ENCODE measurements at regions not wholly inside any gene's neighbourhood (a gene's known extent, or its start where the extent isn't known, plus 50 kb on each side); places are given as distances from the start of the nearest gene placed in this dataset.
"Not testable (repeated sequence)": the region's sequence is repeated elsewhere in the genome, so short reads cannot be mapped to it uniquely, and the experiment has no call there.

DNA sequence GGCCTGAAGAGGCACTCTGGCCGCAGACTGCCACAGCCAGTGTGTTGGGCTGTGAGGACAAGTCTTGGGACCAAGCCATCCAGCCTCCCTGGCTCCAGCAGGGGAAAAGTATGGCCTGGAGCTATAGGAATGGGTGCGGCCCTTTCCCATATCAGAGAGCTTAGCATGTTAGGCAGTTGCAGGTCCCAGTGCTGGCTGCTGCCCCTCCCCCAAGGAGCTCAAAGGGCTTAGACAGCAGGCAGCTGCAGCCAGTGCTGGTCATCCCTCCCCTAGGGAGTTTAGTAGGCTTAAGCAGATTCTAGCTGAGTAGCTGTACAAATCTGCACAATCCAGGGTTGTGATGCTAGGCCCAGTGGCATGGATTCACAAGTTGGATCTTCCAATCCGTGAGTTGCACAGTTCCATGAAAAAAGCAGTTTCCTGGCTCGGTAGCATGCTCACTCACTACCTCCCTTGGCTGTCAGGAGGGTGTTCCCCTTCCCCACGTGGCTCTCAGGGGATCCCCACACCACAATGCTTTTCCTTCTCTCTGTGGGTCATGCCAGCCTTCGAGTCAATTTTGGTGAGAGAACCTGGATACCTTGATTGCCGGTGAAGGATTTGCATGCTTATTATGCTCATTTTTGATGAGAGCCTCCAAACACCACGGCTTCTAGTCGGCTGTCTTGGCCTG lies 1490.8 kb downstream of the BRINP3 start:
- DNase-seq = no peak

DNA sequence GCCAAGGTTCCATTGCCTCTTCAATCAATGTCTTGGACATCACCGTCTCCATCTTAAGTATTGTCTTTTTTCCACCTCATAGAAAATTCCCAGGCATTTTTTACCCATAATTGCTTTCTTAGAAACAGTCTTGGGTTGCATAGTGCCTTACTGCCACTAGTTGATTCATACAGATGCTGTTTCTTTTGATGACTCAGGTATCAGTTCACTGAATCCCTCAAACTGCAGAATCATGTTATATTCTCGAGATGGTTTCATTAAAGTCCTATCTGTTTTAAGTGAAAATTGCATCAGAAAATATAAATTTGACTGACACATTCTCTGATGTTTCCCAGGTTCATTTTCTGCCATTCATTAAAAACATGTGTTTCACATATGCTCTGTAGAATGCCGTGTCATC lies 1489.1 kb downstream of the BRINP3 start:
- no peak for DNase-seq

DNA sequence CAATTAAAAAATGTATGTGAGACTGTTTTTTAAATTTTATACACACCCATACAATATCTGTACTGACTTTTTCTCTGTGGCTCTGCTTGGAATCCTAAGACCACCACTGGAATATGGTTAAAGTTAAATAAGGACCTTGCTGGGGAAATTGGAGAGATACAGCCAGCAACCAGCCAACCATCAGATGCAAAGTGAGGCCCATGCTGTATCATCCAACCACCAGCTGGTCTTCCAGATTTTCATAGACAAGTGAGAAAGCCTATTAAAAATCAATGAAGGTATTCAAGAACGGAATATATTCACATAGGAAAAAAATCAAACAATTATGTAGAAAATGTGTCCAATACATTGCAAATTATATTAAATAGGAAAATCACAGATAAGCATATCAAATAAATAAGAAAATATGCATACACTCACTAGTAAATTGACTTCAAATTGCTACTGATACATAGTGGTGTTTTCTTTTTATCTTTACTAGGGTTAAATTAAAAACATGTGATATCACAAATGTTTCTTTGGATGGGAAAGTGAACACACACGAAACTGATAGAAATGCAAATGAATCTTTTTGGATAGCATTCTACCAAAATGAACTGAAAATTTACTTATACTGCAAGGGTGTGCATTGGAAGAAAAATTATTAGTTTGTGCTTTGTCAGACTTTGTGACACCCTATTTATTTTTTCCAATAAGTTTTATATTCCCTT lies 1486.3 kb downstream of the BRINP3 start:
- no peak for DNase-seq

DNA sequence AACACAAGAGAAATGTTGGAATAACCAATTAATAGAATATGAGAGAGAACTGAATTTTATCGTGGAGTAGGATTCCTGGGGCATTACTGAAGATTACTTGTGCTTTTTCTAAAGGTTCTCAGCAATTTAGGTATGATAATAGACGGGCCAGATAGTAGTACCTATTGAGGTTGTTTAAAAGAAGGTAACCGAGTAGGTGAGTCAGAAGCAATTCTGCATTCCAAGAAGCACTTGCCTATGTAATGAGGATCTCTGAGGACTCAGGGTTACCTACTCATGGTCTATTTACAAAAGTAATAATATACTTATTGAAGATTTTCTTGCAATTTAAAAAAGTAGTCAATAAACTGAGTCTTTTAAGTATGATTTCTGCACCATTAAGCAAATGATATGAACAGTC lies 1469.8 kb downstream of the BRINP3 start:
- DNase-seq = no peak

DNA sequence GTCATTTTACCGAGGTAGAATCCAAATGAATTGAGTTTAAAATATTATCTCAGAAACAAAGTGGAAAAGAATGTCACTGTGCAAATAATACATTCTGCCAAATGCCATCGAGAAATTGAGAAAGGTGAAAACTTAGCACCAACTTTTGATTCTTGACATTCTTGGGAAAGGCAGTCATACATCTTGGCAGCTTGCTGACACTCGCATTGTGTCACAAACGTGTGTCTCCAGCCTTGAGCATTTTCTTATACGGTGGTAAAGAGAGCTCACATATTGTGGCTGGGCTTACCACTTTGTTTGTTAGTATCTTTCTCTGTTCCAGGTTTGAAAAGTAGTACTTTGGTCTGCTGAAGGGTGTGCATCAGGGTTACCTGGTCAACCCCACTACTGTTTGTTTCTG lies 1456.1 kb downstream of the BRINP3 start:
- DNase-seq = no peak

DNA sequence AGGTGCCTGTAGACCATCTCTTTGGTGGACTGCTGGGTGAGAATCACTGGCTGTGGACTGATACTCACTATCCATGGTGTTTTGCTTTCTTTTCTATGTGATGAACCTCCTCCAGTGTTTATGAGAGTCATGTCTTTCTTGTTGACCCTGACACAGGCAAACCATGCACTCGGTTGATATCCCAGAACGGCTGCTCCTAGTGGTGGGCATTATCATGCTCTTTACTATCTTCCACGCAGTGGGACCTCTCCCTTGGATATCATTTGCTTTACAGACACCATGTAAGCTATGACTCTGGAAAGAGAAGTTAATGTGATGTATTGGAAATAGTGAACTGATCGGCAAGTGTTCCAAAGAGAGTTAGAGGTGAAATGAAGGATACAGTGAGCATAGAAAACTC lies 1455.6 kb downstream of the BRINP3 start:
- DNase-seq = no peak

DNA sequence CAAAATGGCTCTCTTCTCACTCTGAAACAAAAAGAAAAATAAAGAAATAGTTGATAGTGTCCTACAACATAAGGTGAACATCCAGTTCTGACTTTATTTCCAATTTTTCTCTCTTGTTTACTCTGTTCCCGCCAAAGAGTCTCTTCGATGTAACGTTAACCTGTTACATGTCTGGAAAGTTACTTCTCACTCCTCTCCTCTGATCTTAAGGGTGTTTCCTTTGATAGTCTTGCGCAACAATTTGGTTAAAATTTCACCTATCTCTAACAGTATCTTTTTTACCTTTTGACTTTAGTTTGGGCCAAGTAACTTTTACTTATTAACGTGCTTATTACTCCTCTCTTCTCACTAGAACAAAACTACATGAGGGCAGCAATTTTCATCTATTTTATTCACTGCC lies 1450.2 kb downstream of the BRINP3 start:
- no peak for DNase-seq

DNA sequence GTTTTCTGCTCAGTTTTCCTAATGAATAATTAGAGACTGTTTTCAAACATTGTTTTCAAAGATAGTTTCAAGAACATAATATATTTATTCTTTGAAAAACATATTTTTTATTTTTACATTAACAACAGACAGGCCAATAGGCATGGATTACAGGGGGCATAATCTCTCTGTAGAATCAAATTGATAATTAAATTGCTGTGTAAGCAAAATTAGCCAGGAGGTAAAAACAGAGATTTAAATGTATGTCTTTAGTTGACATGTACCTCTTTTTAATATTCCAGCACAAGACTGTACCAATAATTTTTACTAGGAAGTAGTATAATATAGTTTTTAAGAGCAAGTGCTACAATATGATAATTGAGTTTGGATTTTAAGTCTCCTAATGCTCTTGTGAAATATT lies 1444.5 kb downstream of the BRINP3 start:
- no peak for DNase-seq

DNA sequence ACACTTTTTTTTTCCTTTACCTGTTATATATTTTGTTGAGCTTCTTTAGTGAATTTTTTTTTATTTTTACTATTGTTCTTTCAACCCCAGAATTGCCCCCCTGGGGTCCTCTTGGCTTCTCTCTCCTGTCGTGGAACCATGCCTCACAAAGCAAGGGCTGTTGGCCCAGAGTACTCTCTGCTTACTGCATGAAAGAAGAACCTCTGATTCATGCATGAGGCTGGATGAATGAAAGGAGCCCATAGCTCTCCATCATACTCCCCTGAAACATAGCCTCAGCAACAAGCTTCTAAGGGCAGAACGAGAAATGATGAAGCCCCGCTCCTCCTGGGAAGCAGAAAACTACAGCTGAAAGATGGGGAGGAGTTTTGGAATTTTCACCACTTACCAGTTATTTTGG lies 1441.0 kb downstream of the BRINP3 start:
- DNase-seq = no peak

DNA sequence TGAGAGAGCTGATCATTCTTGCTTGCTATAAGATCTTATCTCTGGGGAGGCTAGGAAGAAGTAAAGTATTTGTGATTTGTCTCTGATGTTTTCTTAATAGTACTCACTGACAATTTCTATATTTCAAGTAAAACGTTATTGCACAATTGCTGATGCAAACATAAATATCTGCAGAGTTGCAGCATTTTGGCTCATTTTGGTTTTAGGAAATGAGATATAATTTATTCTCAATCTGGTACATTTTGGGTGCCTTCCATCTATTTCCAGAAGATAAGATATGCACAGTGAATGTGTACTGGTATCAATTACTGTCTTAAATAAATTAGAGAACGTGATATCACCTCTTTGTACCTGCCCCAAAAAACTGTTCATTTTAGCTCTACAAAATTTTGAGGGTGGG lies 1431.5 kb downstream of the BRINP3 start:
- no peak for DNase-seq

DNA sequence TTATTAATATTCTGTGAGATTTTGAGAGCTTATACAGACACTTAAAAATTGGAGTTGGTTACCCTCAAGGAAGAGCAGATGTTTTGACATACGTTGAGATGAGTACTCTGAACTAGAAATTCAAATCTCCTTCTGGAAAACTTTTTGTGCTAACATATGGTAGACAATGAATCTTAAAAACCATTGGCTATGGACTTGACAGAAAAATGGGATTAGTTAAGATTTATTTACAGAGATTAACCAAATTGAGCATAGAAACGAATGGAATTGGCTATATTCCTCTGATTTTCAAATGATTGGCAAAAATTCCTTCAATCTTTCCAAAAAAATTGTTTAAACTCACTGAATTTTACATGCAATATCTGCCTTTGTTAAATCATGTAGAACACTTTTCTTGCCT lies 1392.9 kb downstream of the BRINP3 start:
- DNase-seq = no peak

DNA sequence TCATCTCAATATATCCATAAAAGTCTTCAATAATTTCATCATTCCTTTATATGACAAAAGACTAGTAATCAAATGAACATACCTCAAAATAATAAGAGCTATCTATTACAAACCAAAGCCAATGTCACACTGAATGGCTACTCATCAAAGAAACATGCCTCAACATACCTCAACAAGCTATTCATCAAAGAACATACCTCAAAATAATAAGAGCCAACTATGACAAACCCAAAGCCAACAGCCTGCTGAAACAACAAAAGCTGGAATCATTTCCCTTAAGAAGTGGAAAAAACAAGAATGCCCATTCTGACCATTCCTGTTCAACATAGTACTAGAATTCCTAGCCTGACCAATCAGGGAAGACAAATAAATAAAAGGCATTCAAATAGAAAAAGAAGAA lies 1373.7 kb downstream of the BRINP3 start:
- no peak for DNase-seq

DNA sequence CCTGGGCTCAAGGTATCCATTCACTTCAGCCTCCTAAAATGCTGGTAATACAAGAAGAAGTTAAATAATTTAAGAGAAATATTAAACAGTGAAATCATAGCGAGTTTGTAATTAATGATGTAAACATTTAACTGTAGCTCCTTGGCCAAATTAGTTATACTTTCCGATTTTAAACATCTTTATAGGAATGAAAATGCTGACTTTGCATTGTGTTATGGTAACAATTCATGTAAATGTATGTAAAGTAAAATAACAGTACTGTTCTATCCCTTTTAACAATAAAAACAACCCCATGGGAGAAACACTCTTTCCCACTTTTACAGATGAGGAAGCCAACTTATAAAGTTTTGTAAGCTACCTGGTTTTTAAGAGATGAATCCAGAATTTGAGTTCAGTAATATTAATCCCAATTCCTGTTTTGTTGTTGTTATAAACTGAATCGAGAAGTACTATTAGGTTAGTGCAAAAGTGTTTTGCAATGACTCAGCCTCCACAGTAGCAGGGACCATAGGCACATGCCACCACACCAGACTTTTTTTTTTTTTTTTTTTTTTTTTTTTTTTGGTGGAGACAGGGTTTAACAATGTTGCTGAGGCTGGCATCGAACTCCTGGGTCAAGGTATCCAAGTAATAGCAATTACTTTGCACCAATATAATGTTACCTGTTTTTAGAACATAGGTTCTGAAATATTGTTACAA lies 1360.4 kb downstream of the BRINP3 start:
- no peak for DNase-seq

DNA sequence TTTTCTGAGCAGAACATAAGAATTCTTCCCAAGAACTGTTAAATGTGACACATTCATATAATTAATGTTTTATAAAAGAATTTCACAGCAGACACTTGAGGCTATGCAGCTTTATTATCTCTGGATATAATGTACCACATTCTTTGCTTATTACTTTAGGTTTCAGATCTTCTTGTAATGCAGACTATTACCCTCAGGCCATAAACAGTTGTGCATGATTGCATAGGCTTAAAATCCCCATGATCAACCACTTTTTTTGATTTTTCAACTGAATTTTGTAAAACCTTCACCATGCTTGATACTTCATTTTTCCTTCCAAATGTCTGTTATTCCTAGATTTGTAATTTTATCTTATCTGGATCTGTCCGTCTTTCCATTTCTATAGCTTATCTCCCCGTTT lies 1355.7 kb downstream of the BRINP3 start:
- no peak for DNase-seq

DNA sequence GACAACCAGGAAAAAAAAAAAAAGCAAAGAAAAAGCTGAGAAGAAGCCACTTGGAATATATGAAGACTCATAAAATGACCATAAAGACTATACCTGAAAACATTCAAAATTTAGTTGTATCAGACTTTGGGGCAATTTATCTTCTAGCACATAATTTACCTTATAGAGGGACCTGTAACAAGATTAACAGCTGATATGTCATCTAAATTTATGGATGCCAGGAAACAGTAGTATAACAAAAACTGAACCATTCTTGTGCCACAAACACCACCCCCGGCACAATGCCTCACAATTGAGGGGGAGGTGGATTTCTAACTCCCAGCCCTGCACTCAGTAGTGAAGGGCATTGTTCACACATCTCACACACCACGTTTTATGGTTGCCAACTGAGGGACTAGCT lies 1352.0 kb downstream of the BRINP3 start:
- DNase-seq = no peak

DNA sequence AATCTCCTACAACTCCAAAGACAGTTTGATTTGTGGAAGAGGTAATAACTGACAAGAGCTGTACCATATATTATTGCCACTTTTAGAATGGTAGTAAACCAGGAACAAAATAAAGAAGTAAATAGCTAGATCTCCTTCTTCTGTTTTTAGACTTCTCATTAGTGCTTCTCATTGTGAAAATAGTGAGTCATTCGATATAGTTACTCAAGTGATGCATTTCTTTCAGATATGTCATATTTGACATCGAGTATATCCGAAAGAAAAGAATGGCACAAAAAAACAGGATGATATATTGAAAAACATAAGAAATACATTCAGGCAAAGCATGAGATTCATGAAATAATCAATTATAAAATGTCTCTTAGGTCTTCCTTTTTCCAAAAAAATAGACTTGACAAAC lies 1346.1 kb downstream of the BRINP3 start:
- DNase-seq = no peak

DNA sequence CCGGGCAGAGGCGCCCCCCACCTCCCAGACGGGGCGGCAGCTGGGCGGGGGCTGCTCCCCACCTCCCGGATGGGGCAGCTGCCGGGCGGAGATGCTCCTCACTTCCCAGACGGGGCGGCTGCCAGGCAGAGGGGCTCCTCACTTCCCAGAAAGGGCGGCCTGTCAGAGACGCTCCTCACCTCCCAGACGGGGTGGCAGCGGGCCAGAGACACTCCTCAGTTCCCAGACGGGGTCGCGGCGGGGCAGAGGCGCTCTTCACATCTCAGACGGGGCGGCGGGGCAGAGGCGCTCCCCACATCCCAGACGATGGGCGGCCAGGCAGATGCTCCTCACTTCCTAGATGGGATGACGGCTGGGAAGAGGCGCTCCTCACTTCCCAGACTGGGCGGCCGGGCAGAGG lies 1337.9 kb downstream of the BRINP3 start:
- not testable (repeated sequence) for DNase-seq

DNA sequence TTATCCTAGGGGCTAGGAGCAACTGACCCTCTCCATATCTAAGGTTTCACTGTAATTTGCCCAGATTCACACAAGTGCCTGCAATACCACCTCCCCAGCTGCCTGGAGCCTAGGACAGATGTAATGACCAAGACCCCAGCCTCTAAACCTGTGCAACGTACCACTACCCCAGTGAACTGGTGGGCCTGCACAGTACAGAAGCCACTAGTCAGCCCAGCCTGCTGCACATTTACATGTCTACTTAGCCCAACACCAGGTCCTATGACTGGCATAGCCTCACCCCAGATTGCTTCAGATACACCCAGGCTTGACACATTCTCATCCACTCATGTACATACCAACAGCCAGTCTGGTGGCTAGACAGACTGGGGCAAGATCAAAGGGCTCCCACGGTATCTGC lies 1336.6 kb downstream of the BRINP3 start:
- DNase-seq = no peak

DNA sequence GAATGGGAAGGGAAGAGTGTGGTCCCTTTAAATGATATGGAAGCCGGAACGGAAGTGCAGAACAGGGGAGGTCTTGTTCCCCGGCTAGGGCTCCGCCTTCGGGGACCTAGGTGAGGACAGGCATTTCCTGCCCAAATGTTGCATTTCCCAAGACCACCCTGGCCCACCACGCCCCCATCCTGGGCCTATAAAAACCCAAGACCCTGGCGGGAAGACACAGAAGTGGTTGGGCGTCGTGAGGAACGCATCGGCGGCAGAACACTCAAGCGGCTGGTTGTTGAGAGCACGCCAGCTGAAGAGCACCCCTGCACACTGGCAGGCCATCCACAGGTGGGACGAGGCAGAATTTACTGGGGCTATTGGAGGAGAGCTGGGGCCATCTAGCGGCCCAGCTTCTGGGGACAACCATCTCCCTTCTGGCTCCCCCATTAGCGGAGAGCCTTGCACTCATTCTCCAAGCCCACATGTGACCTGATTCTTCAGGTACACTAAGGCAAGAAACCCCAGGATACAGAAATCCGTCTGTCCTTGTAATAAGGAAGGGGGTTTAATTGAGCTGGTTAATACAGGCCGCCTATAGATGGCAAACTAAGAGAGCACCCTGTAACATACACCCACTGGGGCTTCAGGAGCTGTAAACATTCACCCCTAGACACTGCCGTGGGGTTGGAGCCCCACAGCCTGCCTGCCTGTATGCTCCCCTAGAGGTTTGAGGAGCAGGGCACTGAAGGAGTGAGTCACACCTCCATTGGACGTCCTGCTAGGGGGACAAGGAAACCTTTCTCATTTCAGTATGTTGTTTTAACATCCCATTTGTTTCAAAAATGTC lies 1327.9 kb downstream of the BRINP3 start:
- peak; percentile 91 for DNase-seq

DNA sequence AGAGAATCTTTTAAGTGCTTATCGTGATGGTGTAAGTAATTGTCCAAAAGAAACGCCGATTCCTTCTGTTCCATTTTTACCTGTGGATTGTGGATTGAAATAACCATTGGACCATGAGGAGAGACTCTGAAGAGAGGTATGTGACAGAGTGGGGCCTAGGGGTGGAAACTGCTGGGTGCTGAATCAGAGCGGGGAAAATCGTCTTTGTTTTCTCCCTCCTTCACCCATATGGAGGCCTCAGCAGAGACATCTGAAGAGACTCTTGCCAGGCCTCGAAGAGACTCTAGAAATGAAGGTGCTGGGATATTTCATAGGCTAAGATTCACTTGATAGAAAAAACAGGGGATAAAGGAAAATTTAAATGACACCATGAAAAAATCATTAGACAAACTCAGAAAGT lies 1327.0 kb downstream of the BRINP3 start:
- DNase-seq = no peak

DNA sequence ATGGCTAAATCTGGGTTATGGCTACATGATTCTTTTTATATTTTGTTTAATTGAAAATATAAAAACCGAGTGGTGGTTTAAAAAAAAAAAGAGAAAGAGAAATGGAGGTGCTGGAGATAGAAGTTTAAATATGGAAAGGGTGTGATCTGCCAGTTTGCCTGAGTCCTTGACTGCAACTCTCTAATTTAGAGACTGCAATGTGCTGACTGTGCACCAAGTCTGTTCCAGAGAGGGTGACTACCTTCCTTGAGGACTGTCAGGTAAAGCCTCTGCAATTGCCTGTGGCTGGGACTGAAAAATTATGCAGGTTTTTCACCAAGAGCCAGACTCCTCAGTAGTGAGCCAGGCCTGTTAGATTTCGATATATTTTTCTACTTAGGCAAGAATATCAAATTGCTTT lies 1326.3 kb downstream of the BRINP3 start:
- no peak for DNase-seq

DNA sequence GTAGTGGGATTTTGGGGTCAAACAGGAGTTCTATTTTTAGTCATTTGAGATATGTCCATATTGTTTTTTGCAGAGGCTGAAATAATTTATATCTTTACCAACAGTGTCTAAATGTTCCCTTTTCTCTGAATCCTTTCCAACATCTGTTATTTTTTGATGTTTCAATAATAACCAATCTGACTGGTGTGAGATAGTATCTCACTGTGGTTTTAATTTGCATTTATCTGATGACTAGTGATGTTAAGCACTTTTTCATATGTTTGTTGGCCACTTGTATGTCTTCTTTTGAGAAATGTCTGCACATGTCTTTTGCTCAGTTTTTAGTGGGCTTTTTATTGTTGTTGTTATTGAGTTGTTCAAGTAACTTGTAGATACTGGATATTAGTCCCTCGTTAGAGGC lies 1325.0 kb downstream of the BRINP3 start:
- no peak for DNase-seq

DNA sequence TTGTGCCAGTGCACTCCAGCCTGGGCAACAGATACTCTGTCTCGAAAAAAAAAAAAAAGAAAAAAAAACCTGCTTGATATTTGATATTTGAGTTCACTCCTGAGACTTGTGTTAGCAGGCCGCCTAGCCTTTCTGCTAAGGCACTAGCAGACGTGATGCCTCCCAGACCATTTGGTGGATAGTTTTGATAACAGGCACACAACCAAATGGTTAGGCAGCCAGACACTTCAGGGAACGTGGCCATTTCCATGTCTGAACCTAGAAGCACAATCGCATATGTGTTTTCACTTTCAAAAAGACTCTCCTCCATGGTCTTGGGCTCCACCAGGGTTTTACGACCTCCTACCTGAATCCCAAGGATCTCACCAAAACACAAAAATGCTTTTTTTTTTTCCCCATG lies 1319.5 kb downstream of the BRINP3 start:
- no peak for DNase-seq

DNA sequence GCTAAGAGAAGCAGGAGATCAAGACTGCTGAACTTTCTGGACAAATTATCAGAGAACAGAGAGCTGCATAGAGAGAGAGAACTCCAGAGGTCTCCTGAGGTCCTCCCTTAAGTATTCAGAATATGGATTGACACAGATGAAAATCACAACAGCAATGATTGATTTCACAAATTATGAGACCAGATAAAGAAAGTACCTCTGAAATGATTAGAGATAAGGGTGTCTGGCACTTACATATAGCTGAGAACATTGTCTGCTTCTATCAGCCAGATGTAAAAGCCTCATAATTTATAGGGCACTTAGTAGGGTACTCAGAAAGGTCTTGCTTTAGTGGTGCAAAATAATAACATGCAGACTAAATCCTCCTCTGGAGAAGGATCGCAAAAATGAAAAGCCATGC lies 1301.8 kb downstream of the BRINP3 start:
- DNase-seq = no peak

Measured in NCI-H1436 (cell line).